Astrocyte (in vitro differentiated cells and primary cell): ENCODE measurements at regions not wholly inside any gene's neighbourhood (a gene's known extent, or its start where the extent isn't known, plus 50 kb on each side); places are given as distances from the start of the nearest gene placed in this dataset.

Experiments used
- DNase-seq: peaks from one replicate; pipeline ENCODE4 v3.0.0-alpha.2; 2010; ENCODE audit warnings: low read depth
- FAIRE-seq: peaks from 2 replicates; lab custom pipeline; 2011; peaks lifted over from hg19 to GRCh38; lab: Jason Lieb, UNC
- H2AFZ ChIP-seq: 2 replicates; pipeline ENCODE4 v1.6.0; 2012; ENCODE audit warnings: low read depth, low read length, inconsistent platforms
- H3K27ac ChIP-seq: 2 replicates; pipeline ENCODE4 v1.5.1; 2011; ENCODE audit warnings: low read depth, low read length, inconsistent platforms
- H3K27me3 ChIP-seq: 2 replicates; pipeline ENCODE4 v1.6.0; 2011; ENCODE audit warnings: low read length, inconsistent platforms; ENCODE audit not compliant: insufficient read depth
- H3K36me3 ChIP-seq: 2 replicates; pipeline ENCODE4 v1.5.1; 2011; ENCODE audit warnings: low read length, inconsistent platforms; ENCODE audit not compliant: insufficient read depth
- H3K4me1 ChIP-seq: 2 replicates; pipeline ENCODE4 v1.5.1; 2011; ENCODE audit warnings: low read length, inconsistent platforms; ENCODE audit not compliant: insufficient read depth
- H3K4me2 ChIP-seq: 2 replicates; pipeline ENCODE4 v1.6.0; 2012; ENCODE audit warnings: low read length, inconsistent platforms
- H3K4me3 ChIP-seq: 2 replicates; pipeline ENCODE4 v1.5.1; 2011; ENCODE audit warnings: low read depth, mild to moderate bottlenecking, low read length, inconsistent platforms; ENCODE audit not compliant: insufficient read depth
- H3K79me2 ChIP-seq: 2 replicates; pipeline ENCODE4 v1.6.0; 2012; ENCODE audit warnings: mild to moderate bottlenecking, low read length, inconsistent platforms; ENCODE audit not compliant: insufficient read depth
- H3K9ac ChIP-seq: 2 replicates; pipeline ENCODE4 v1.6.0; 2012; ENCODE audit warnings: mild to moderate bottlenecking, low read length, inconsistent platforms
- H3K9me3 ChIP-seq: 2 replicates; pipeline ENCODE4 v1.5.1; 2012; ENCODE audit warnings: low read depth, mild to moderate bottlenecking, low read length, inconsistent platforms; ENCODE audit not compliant: insufficient read depth
- H4K20me1 ChIP-seq: 2 replicates; pipeline ENCODE4 v1.6.0; 2012; ENCODE audit warnings: low read length, inconsistent platforms; ENCODE audit not compliant: insufficient read depth
- H3K27ac Mint-ChIP-seq: one replicate; pipeline ENCODE4 v1.8.0; 2021; ENCODE audit warnings: mild to moderate bottlenecking, mixed read lengths; ENCODE audit not compliant: unreplicated experiment
- H3K27me3 Mint-ChIP-seq: one replicate; pipeline ENCODE4 v1.8.0; 2021; ENCODE audit warnings: low read depth, mixed read lengths; ENCODE audit not compliant: unreplicated experiment
- H3K36me3 Mint-ChIP-seq: one replicate; pipeline ENCODE4 v1.8.0; 2021; ENCODE audit warnings: low read depth, mixed read lengths; ENCODE audit not compliant: unreplicated experiment
- H3K4me1 Mint-ChIP-seq: one replicate; pipeline ENCODE4 v1.8.0; 2021; ENCODE audit warnings: low read depth, mixed read lengths; ENCODE audit not compliant: unreplicated experiment
- H3K4me3 Mint-ChIP-seq: one replicate; pipeline ENCODE4 v1.8.0; 2021; ENCODE audit warnings: mild to moderate bottlenecking, moderate library complexity, mixed read lengths; ENCODE audit not compliant: unreplicated experiment
- H3K9me3 Mint-ChIP-seq: one replicate; pipeline ENCODE4 v1.8.0; 2021; ENCODE audit warnings: mild to moderate bottlenecking, mixed read lengths; ENCODE audit not compliant: unreplicated experiment
- EZH2 ChIP-seq: IDR thresholded peaks from 2 replicates; pipeline ENCODE4 v1.6.1; 2012; ENCODE audit warnings: mild to moderate bottlenecking, low read length, inconsistent platforms; ENCODE audit not compliant: insufficient read depth
- TF ChIP-seq, protein P1 (sequence below): IDR thresholded peaks from 2 replicates; pipeline ENCODE4 v1.5.1; 2011; ENCODE audit warnings: low read depth, mild to moderate bottlenecking, inconsistent platforms, low read length, moderate library complexity; ENCODE audit not compliant: insufficient read depth

DNA sequence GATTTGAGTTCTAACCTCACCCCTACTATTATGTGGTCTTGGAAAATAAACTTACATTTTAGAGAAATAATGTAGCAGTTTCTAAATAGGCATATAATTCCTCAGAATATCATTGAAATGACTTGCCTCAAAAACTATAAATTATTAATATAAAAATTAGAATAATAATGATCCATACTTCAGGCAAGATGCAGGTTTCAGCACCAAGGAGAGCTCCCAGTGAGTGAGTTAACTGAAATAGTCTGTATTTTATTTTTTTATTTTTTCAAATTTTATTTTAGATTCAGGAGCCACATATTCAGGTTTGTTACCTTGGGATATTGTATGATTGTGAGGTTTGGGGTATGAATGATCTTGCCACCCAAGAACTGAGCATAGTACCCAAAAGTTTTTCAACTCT is 472.2 kb upstream of the DCC start:
- DNase-seq (no peak), FAIRE-seq (no peak)
- Histone ChIP-seq H2AFZ (no peak overlapping the region), H3K4me3 (no peak overlapping the region), H3K79me2 (no peaks in the 10 kb centered on the region), H3K27me3 (no peaks in the 10 kb centered on the region), H3K27ac (no peak overlapping the region), H3K9ac (no peak overlapping the region), H3K4me2 (no peak overlapping the region), H3K4me1 (no peaks in the 10 kb centered on the region), H4K20me1 (no peaks in the 10 kb centered on the region), H3K36me3 (no peaks in the 10 kb centered on the region), H3K9me3 (no peaks in the 10 kb centered on the region)
- no peak overlapping the region for H3K4me3 Mint-ChIP-seq
- no peak overlapping the region for H3K27ac Mint-ChIP-seq
- peaks cover 7% of the 10 kb centered on the region for H3K4me1 Mint-ChIP-seq
- H3K36me3 Mint-ChIP-seq: no peaks in the 10 kb centered on the region
- TF ChIP-seq, protein P1, sequence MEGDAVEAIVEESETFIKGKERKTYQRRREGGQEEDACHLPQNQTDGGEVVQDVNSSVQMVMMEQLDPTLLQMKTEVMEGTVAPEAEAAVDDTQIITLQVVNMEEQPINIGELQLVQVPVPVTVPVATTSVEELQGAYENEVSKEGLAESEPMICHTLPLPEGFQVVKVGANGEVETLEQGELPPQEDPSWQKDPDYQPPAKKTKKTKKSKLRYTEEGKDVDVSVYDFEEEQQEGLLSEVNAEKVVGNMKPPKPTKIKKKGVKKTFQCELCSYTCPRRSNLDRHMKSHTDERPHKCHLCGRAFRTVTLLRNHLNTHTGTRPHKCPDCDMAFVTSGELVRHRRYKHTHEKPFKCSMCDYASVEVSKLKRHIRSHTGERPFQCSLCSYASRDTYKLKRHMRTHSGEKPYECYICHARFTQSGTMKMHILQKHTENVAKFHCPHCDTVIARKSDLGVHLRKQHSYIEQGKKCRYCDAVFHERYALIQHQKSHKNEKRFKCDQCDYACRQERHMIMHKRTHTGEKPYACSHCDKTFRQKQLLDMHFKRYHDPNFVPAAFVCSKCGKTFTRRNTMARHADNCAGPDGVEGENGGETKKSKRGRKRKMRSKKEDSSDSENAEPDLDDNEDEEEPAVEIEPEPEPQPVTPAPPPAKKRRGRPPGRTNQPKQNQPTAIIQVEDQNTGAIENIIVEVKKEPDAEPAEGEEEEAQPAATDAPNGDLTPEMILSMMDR: no peak
- TF ChIP-seq EZH2: no peak
- H3K27me3 Mint-ChIP-seq: peaks cover 5% of the 10 kb centered on the region
- H3K9me3 Mint-ChIP-seq: peaks cover 6% of the 10 kb centered on the region

DNA sequence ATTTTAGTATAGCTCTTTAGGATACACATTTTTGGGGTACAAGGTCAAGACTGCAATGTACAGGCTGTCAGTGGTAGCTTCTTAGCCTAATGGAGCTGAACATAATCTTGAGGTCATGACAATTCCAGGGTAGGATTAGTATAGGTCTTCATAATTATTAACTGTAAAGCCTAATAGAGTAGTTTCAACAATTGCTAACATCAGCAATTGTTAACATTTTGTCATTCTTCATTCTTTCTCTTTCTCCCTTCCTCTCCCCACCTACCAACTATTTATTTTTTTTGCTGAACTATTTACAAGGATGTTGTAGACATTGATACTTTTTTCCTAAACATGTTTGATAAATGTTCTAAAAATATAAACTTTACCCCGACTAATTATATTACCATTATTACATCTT is 461.3 kb upstream of the DCC start:
- no peak for FAIRE-seq
- peaks cover 3% of the 10 kb centered on the region for H3K9me3 Mint-ChIP-seq

DNA sequence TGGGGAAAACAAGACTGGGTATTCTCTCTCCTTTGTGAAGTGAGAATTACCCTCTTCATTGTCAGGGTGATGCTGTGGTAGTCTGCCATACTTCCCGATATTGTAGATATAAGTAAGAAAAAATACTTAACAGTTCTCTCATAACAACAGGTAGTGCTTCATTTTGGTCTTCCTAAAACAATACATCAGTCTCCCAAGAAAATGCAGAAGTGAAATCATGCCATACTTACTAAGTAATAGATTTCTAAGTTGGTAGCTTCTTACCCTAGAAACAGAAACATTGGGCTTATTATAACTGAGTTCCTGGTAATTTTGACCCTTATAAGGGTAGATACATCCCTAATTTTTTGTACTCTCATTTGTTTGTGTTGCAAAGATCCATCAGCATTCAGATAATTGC is 460.7 kb upstream of the DCC start:
- Mint-ChIP-seq H3K27me3 (peaks cover 9% of the 10 kb centered on the region), H3K4me1 (no peaks in the 10 kb centered on the region), H3K36me3 (no peaks in the 10 kb centered on the region), H3K9me3 (peaks cover 4% of the 10 kb centered on the region), H3K4me3 (no peak overlapping the region), H3K27ac (no peak overlapping the region)
- DNase-seq: no peak
- Histone ChIP-seq H4K20me1 (no peaks in the 10 kb centered on the region), H3K27me3 (no peaks in the 10 kb centered on the region), H3K4me3 (no peak overlapping the region), H2AFZ (no peak overlapping the region), H3K9me3 (peaks cover 4% of the 10 kb centered on the region), H3K79me2 (no peaks in the 10 kb centered on the region), H3K4me1 (no peaks in the 10 kb centered on the region), H3K9ac (no peak overlapping the region), H3K4me2 (no peak overlapping the region), H3K36me3 (no peaks in the 10 kb centered on the region), H3K27ac (no peak overlapping the region)
- TF ChIP-seq, protein P1: no peak
- no peak for TF ChIP-seq EZH2
- FAIRE-seq: no peak

More for the DNA sequence above, 461.3 kb upstream of the DCC start:
- H3K36me3 ChIP-seq: no peaks in the 10 kb centered on the region
- peaks cover 8% of the 10 kb centered on the region for H3K27me3 Mint-ChIP-seq
- H3K4me3 Mint-ChIP-seq: no peak overlapping the region
- H3K79me2 ChIP-seq: no peaks in the 10 kb centered on the region
- H3K4me1 ChIP-seq: no peaks in the 10 kb centered on the region
- no peaks in the 10 kb centered on the region for H3K27me3 ChIP-seq
- H3K9ac ChIP-seq: no peak overlapping the region
- H2AFZ ChIP-seq: no peak overlapping the region
- no peaks in the 10 kb centered on the region for H3K36me3 Mint-ChIP-seq
- H4K20me1 ChIP-seq: no peaks in the 10 kb centered on the region
- H3K4me1 Mint-ChIP-seq: no peaks in the 10 kb centered on the region
- no peak overlapping the region for H3K27ac ChIP-seq
- peaks cover 9% of the 10 kb centered on the region for H3K9me3 ChIP-seq
- H3K4me3 ChIP-seq: no peak overlapping the region
- no peak for DNase-seq
- no peak overlapping the region for H3K4me2 ChIP-seq
- TF ChIP-seq, protein P1: no peak
- TF ChIP-seq EZH2: no peak
- no peak overlapping the region for H3K27ac Mint-ChIP-seq
